ENCODE measurements at regions not wholly inside any gene's neighbourhood (a gene's known extent, or its start where the extent isn't known, plus 50 kb on each side); places are given as distances from the start of the nearest gene placed in this dataset.

DNA sequence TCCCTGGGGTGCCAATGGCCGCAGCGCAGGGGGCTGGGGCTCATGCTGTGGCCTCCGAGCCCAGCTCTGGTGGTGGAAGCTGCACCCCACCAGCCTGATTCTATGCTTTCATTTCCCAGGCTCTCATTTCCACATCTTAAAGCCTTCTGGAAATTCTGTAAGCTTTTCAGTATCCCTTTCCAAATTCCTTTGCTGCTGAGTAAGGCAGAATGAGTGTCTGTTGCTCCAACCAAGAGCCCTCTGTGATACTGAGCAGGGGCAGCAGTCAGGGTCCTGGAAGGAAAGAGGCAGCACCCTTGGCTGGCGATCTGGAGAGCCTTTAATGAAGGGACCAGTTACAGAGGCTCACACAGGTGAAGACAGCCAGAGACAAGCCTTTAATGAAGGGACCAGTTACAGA, 79.5 kb upstream of the FOXF1 start:
- no peak for TF ChIP-seq CTCF (IDR thresholded peaks at IDR 0.05; ENCODE audit: control extremely low read depth, extremely low read depth, low read depth, missing control alignments)
- CTCF ChIA-PET: no interaction called here
- no peak for DNase-seq (ENCODE audit: extremely low spot score)
- POLR2A ChIA-PET: no interaction called here

- no peak for TF ChIP-seq CTCF (IDR thresholded peaks at IDR 0.05; ENCODE audit: control extremely low read depth, extremely low read depth, low read depth, missing control alignments)
- no peak for DNase-seq (ENCODE audit: extremely low spot score)
- ChIA-PET POLR2A (no interaction called here), CTCF (no interaction called here)
Observed at GRCh38 chr16:86431540-86431939, 78.8 kb upstream of the FOXF1 start.

DNA sequence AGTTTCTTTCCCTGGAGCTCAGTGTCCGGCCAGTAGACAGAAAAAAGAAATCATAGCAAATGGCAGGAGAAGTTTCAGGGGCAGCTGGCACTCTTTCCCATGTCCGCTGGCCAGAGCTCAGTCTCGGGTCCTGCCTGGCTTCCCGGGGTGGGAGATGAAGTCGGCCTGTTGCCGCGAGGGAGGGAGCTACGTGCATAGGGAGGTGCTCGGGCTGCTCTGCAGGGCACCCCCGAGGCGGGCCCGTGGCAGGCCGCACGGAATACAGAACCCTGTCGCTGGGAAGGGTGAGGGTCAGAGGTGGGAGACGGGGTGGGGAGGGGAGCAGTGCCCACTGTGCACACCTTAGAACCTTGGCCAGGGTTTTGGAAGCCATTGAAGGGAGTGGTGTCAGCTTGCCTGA, 78.3 kb upstream of the FOXF1 start:
- CTCF ChIA-PET: no interaction called here
- POLR2A ChIA-PET: no interaction called here
- no peak for TF ChIP-seq CTCF (IDR thresholded peaks at IDR 0.05; ENCODE audit: control extremely low read depth, extremely low read depth, low read depth, missing control alignments)
- DNase-seq (ENCODE audit: extremely low spot score): no peak

DNA sequence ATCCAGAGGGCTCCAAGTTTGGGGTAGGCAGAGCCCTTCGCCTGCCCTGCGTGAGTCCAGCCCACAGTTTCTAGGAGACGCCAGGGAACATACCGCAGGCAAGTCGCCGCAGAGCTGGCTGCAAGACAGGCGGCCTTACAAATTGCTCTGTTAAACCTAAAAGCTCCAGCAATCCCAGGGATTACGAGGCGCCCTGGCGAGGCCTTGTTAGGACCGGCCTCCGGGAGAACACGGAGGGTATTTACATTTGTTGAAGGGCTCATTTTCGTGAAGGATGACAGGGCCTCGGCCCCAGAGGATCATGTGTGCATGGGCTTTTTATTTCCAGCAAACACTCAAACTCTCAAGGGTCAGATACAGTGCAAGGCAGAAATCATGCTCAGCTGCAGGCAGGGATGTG, 77.6 kb upstream of the FOXF1 start:
- TF ChIP-seq CTCF (IDR thresholded peaks at IDR 0.05; ENCODE audit: control extremely low read depth, extremely low read depth, low read depth, missing control alignments): no peak
- CTCF ChIA-PET: no interaction called here

GRCh38 chr16:86436466-86437185, 73.7 kb upstream of the FOXF1 start:
- ChIA-PET POLR2A (interaction anchor here (0.7 kb wide), 1 partner anchor 96 kb away, joined by 4 read pairs; no protein-coding TSS in a partner anchor), CTCF (no interaction called here)
- TF ChIP-seq CTCF (IDR thresholded peaks at IDR 0.05; ENCODE audit: control extremely low read depth, extremely low read depth, low read depth, missing control alignments): no peak
- no peak for DNase-seq (ENCODE audit: extremely low spot score)

More for the DNA sequence above, 77.6 kb upstream of the FOXF1 start:
- POLR2A ChIA-PET: no interaction called here
- DNase-seq (ENCODE audit: extremely low spot score): no peak

- ChIA-PET POLR2A (no interaction called here), CTCF (no interaction called here)
- DNase-seq (ENCODE audit: extremely low spot score): no peak
- TF ChIP-seq CTCF (IDR thresholded peaks at IDR 0.05; ENCODE audit: control extremely low read depth, extremely low read depth, low read depth, missing control alignments): no peak
Observed at GRCh38 chr16:86437348-86437747, 73.0 kb upstream of the FOXF1 start.
